ENCODE measurements at regions not wholly inside any gene's neighbourhood (a gene's known extent, or its start where the extent isn't known, plus 50 kb on each side); places are given as distances from the start of the nearest gene placed in this dataset.

GRCh38 chr3:159480046-159480445 is 508.6 kb upstream of the IL12A start:
- Histone ChIP-seq H3K4me1 (no peaks in the 10 kb centered on the region), H3K9me3 (no peaks in the 10 kb centered on the region), H3K27ac (no peak overlapping the region), H3K36me3 (no peaks in the 10 kb centered on the region), H3K4me3 (no peak overlapping the region), H3K27me3 (no peaks in the 10 kb centered on the region)
- no peak for DNase-seq
- no peak for TF ChIP-seq POLR2A (IDR thresholded peaks at IDR 0.05)
- no peak for TF ChIP-seq CTCF (IDR thresholded peaks at IDR 0.05)
- TF ChIP-seq POLR2AphosphoS5 (IDR thresholded peaks at IDR 0.05) = no peak
- TF ChIP-seq EP300 (IDR thresholded peaks at IDR 0.05) = no peak
- intact Hi-C loops (cut with DNase I) = no loop called here

- no peak for TF ChIP-seq CTCF (IDR thresholded peaks at IDR 0.05)
- TF ChIP-seq POLR2A (IDR thresholded peaks at IDR 0.05) = no peak
- TF ChIP-seq EP300 (IDR thresholded peaks at IDR 0.05) = no peak
- no peak for TF ChIP-seq POLR2AphosphoS5 (IDR thresholded peaks at IDR 0.05)
- intact Hi-C loops (cut with DNase I) = no loop called here
- DNase-seq = no peak
- H3K27ac ChIP-seq = no peak overlapping the region
- WGBS, 2 donors = 39 to 47% methylated on average over 3 of the region's 3 CpGs
- H3K27me3 ChIP-seq = no peaks in the 10 kb centered on the region
- H3K4me1 ChIP-seq = no peaks in the 10 kb centered on the region
- H3K36me3 ChIP-seq = no peaks in the 10 kb centered on the region
- peaks cover 0 to 2% (median 0%) of the 10 kb centered on the region in 4 donors for H3K9me3 ChIP-seq
- no peak overlapping the region for H3K4me3 ChIP-seq
Measured at GRCh38 chr3:159482241-159482993, 506.2 kb upstream of the IL12A start.

GRCh38 chr3:159482994-159483367 is 505.7 kb upstream of the IL12A start:
- intact Hi-C loops (cut with DNase I) = no loop called here
- Histone ChIP-seq H3K4me1 (no peaks in the 10 kb centered on the region), H3K9me3 (peaks cover 0 to 2% (median 0%) of the 10 kb centered on the region in 4 donors), H3K4me3 (no peak overlapping the region), H3K36me3 (no peaks in the 10 kb centered on the region), H3K27me3 (no peaks in the 10 kb centered on the region), H3K27ac (no peak overlapping the region)
- DNase-seq = no peak
- TF ChIP-seq EP300 (IDR thresholded peaks at IDR 0.05) = no peak
- WGBS, 2 donors = 60 to 61% methylated on average over 5 of the region's 5 CpGs

- H3K4me3 ChIP-seq = no peak overlapping the region
- no peaks in the 10 kb centered on the region for H3K4me1 ChIP-seq
- no peak for DNase-seq
- no peaks in the 10 kb centered on the region for H3K36me3 ChIP-seq
- H3K27ac ChIP-seq = no peak overlapping the region
- no peaks in the 10 kb centered on the region for H3K27me3 ChIP-seq
- peaks cover 0 to 2% (median 0%) of the 10 kb centered on the region in 4 donors for H3K9me3 ChIP-seq
- WGBS, 2 donors = 63 to 76% methylated on average over 2 of the region's 2 CpGs
- intact Hi-C loops (cut with DNase I) = no loop called here
- TF ChIP-seq CTCF (IDR thresholded peaks at IDR 0.05) (no peak), EP300 (IDR thresholded peaks at IDR 0.05) (no peak), POLR2AphosphoS5 (IDR thresholded peaks at IDR 0.05) (no peak), POLR2A (IDR thresholded peaks at IDR 0.05) (no peak)
Measured at GRCh38 chr3:159486580-159486979, 502.1 kb upstream of the IL12A start.

- H3K4me3 ChIP-seq = no peak overlapping the region
- 32 to 54% methylated on average over 2 of the region's 2 CpGs for WGBS, 2 donors
- no peak overlapping the region for H3K27ac ChIP-seq
- H3K4me1 ChIP-seq = no peaks in the 10 kb centered on the region
- intact Hi-C loops (cut with DNase I) = no loop called here
- H3K36me3 ChIP-seq = no peaks in the 10 kb centered on the region
- no peak for DNase-seq
- peaks cover 0 to 2% (median 0%) of the 10 kb centered on the region in 4 donors for H3K9me3 ChIP-seq
- H3K27me3 ChIP-seq = no peaks in the 10 kb centered on the region
- TF ChIP-seq POLR2A (IDR thresholded peaks at IDR 0.05) = no peak
- no peak for TF ChIP-seq CTCF (IDR thresholded peaks at IDR 0.05)
Measured at GRCh38 chr3:159487304-159487703, 501.3 kb upstream of the IL12A start.
